BLaER1 treated with 17β-estradiol and CSF1 and Interleukin-3, amounts not matched to agents 10 nM and 100 nM (cell line): ENCODE measurements at regions not wholly inside any gene's neighbourhood (a gene's known extent, or its start where the extent isn't known, plus 50 kb on each side); places are given as distances from the start of the nearest gene placed in this dataset.

Source experiments
- H3K27ac ChIP-seq, 11 experiments: shearing (Covaris generic); formaldehyde crosslinking; 2 replicates each; pipeline ENCODE4 v1.8.1; 2022
- H3K27me3 ChIP-seq, 11 experiments: shearing (Covaris generic); formaldehyde crosslinking; 2 replicates each; pipeline ENCODE4 v1.8.1; 2022
- H3K36me3 ChIP-seq, 11 experiments: shearing (Covaris generic); formaldehyde crosslinking; 2 replicates each; pipeline ENCODE4 v1.8.1; 2022
- H3K4me1 ChIP-seq, 10 experiments: shearing (Covaris generic); formaldehyde crosslinking; 2 replicates each; pipeline ENCODE4 v1.8.1; 2022
- H3K4me2 ChIP-seq, 11 experiments: shearing (Covaris generic); formaldehyde crosslinking; 2 replicates each; pipeline ENCODE4 v1.8.1; 2022
- H3K4me3 ChIP-seq, 10 experiments: shearing (Covaris generic); formaldehyde crosslinking; 2 replicates each; pipeline ENCODE4 v1.8.1; 2022
- H3K9ac ChIP-seq, 11 experiments: shearing (Covaris generic); formaldehyde crosslinking; 2 replicates each; pipeline ENCODE4 v1.8.1; 2022
- H3K9me3 ChIP-seq, 11 experiments: shearing (Covaris generic); formaldehyde crosslinking; replicated peaks in 1 of 11; 2 replicates each; pipeline ENCODE4 v1.8.1; 2022
- H4K20me1 ChIP-seq, 11 experiments: shearing (Covaris generic); formaldehyde crosslinking; 2 replicates each; pipeline ENCODE4 v1.8.1; 2022
- Cebpa-rat ChIP-seq, 11 experiments: shearing (Covaris generic); IDR thresholded peaks; 2 replicates each; pipeline ENCODE4 v1.8.1; 2022

DNA sequence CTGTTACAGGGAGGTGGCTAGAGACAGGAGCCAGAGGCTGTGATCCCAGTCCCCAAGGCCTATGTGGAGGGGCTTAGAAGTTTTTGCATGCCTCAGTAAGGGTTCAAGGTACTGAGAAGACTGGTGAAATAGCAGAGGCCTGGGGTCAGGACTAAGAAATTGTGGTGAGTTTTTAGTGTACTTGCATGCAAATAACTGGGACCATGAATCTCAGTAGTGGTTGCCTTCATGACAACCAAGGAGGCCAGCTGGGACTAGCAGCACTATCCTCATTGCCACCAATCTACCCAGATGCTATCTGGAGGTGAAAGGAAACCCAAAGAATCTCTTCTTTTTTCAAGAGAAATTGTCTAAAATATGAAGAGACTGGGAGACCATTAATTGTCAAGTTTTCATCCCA is 395.1 kb downstream of the CETN3 start:
- Histone ChIP-seq H4K20me1 (no peaks in the 10 kb centered on the region), H3K36me3 (no peaks in the 10 kb centered on the region), H3K4me1 (peaks cover 0 to 31% (median 6%) of the 10 kb centered on the region in 10 experiments; a peak in 14 of 20 replicates), H3K27ac (no peak overlapping the region), H3K9me3 (no peaks in the 10 kb centered on the region), H3K4me2 (peak overlapping the region in 2 of 11 experiments; percentile 8 to 19; a peak in 1 of 22 replicates), H3K9ac (no peak overlapping the region), H3K27me3 (no peaks in the 10 kb centered on the region), H3K4me3 (no peak overlapping the region)
- no peak for TF ChIP-seq Cebpa-rat (IDR thresholded peaks at IDR 0.05)

GRCh38 chr5:90000351-90000750 is 409.2 kb downstream of the CETN3 start:
- Histone ChIP-seq H3K9me3 (no peaks in the 10 kb centered on the region), H3K27ac (no peak overlapping the region), H3K36me3 (no peaks in the 10 kb centered on the region), H3K4me2 (no peak overlapping the region), H4K20me1 (no peaks in the 10 kb centered on the region), H3K9ac (no peak overlapping the region), H3K4me1 (peaks cover 0 to 5% (median 0%) of the 10 kb centered on the region in 10 experiments; a peak in 1 of 20 replicates), H3K27me3 (no peaks in the 10 kb centered on the region), H3K4me3 (no peak overlapping the region)
- no peak for TF ChIP-seq Cebpa-rat (IDR thresholded peaks at IDR 0.05)

DNA sequence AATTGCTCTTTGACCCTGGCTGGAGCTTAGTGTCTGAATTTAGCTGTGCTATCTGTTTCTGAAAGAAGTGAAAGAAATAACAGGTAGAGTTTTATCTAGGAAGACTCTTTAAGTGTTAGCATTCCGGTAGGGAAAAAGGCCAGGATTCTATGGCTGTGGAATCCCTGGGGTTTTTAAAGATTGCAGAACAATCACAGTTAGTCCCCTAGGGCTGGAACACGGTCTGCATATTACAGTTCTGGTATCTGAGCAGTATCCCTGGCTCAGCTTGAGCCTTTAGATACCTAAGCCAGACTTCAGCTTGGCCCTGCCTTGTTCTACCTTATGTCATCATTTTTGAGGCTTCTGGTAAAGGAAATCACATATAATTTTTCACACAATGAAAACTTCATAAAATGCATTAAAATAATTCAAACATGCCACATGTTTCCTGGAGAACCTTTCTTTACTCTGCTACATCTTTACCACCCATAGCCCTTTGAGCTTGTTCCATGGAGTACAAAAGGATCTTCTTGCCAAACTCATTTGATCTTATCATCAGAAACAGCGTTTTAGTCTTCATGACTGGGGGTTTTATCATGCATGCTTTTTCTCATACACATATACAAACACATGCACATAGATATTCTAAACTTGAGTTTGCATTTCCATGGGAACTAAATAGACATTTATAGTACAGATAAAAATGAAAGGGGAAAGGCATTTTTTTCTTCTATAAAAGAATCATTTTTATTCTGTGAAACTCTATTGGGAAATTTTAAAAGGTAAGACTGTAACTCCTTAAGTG is 410.8 kb downstream of the CETN3 start:
- Histone ChIP-seq H4K20me1 (no peaks in the 10 kb centered on the region), H3K4me2 (no peak overlapping the region), H3K27me3 (no peaks in the 10 kb centered on the region), H3K4me1 (peaks cover 0 to 5% (median 0%) of the 10 kb centered on the region in 10 experiments; a peak in 1 of 20 replicates), H3K9ac (no peak overlapping the region), H3K4me3 (no peak overlapping the region), H3K27ac (no peak overlapping the region), H3K9me3 (no peaks in the 10 kb centered on the region), H3K36me3 (no peaks in the 10 kb centered on the region)
- TF ChIP-seq Cebpa-rat (IDR thresholded peaks at IDR 0.05), result no peak

DNA sequence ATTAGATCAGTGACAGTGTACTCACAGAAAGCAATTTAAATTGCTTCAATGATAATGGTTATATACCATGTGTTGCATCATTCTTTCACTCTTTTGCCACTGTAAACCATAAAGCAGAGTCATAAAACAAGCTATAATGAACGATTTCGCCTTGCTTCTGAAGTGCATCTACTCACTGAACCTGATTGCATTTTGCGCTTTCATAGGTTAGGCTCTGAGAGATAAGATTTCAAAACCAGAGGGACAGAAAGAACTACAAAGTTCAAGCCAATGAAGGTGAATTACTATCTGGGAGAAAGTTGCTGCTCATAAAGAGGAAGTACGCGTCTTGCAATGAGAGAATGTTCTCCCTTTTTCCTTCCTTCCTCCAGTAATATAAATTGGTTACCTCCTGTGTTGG is 412.7 kb downstream of the CETN3 start:
- H3K4me3 ChIP-seq, result no peak overlapping the region
- no peaks in the 10 kb centered on the region for H3K9me3 ChIP-seq

GRCh38 chr5:89996335-89996734 is 413.2 kb downstream of the CETN3 start:
- H3K4me1 ChIP-seq, result peaks cover 0 to 5% (median 0%) of the 10 kb centered on the region in 10 experiments; a peak in 1 of 20 replicates
- no peaks in the 10 kb centered on the region for H3K36me3 ChIP-seq
- no peak overlapping the region for H3K9ac ChIP-seq
- H3K27me3 ChIP-seq, result no peaks in the 10 kb centered on the region
- no peak overlapping the region for H3K4me2 ChIP-seq
- H3K27ac ChIP-seq, result no peak overlapping the region
- H4K20me1 ChIP-seq, result no peaks in the 10 kb centered on the region
- H3K4me3 ChIP-seq, result no peak overlapping the region
- TF ChIP-seq Cebpa-rat (IDR thresholded peaks at IDR 0.05), result no peak
- H3K9me3 ChIP-seq, result no peaks in the 10 kb centered on the region

More for the DNA sequence above, 412.7 kb downstream of the CETN3 start:
- Histone ChIP-seq H3K4me1 (peaks cover 0 to 5% (median 0%) of the 10 kb centered on the region in 10 experiments; a peak in 1 of 20 replicates), H3K27ac (no peak overlapping the region), H3K27me3 (no peaks in the 10 kb centered on the region), H3K9ac (no peak overlapping the region), H4K20me1 (no peaks in the 10 kb centered on the region), H3K4me2 (no peak overlapping the region), H3K36me3 (no peaks in the 10 kb centered on the region)
- TF ChIP-seq Cebpa-rat (IDR thresholded peaks at IDR 0.05), result no peak

DNA sequence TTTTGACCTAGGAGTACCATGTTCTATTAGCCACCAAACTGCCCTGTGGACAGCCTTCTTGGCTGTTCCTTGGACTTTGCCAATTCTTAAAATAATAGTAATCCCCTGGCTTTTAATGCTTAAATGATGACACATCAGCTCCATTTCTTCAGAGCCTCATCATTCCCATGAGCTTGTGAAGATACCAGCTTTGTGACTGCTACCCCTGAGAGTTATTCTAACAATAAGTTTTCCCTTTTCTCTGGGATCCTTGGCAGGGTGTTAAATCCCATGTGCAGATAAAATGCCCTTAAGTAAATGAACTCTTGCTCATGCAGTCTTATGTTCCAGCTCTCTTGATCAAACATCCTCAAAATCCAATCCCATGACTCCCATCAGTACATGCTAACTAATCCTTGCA is 415.3 kb downstream of the CETN3 start:
- Histone ChIP-seq H4K20me1 (no peaks in the 10 kb centered on the region), H3K4me2 (no peak overlapping the region), H3K9me3 (no peaks in the 10 kb centered on the region), H3K27me3 (no peaks in the 10 kb centered on the region), H3K4me3 (no peak overlapping the region), H3K36me3 (no peaks in the 10 kb centered on the region), H3K9ac (no peak overlapping the region), H3K27ac (no peak overlapping the region), H3K4me1 (peaks cover 0 to 12% (median 1%) of the 10 kb centered on the region in 10 experiments; a peak in 6 of 20 replicates)
- TF ChIP-seq Cebpa-rat (IDR thresholded peaks at IDR 0.05), result no peak

- H3K9me3 ChIP-seq, result no peaks in the 10 kb centered on the region
- TF ChIP-seq Cebpa-rat (IDR thresholded peaks at IDR 0.05), result no peak
- H3K9ac ChIP-seq, result no peak overlapping the region
- no peaks in the 10 kb centered on the region for H4K20me1 ChIP-seq
- H3K4me2 ChIP-seq, result no peak overlapping the region
- no peaks in the 10 kb centered on the region for H3K27me3 ChIP-seq
- H3K27ac ChIP-seq, result no peak overlapping the region
- H3K4me3 ChIP-seq, result no peak overlapping the region
- H3K36me3 ChIP-seq, result no peaks in the 10 kb centered on the region
- H3K4me1 ChIP-seq, result peaks cover 0 to 11% (median 2%) of the 10 kb centered on the region in 10 experiments; a peak in 7 of 20 replicates
Measured at GRCh38 chr5:89992201-89992600, 417.4 kb downstream of the CETN3 start.

DNA sequence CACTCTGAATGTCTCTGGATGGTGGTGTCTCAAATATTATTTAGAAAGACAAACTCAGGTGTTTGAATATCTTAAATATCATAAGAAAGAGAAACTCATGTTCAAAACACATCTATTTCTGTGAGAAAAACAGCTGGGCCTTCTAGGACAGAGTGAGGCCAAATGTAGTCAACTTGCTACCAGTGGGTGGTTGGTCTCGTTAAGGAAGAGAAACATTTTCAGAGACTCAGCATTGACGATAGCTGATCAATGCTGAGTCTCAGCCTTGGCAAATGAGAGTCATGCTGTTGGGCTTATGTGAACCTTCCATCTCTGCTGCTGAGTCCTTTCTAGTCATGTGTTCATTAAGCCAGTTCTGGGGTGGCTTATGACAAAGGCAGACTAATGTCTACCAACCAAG is 418.0 kb downstream of the CETN3 start:
- H3K27me3 ChIP-seq, result no peaks in the 10 kb centered on the region
- H3K9ac ChIP-seq, result no peak overlapping the region
- H3K4me3 ChIP-seq, result no peak overlapping the region
- H3K36me3 ChIP-seq, result no peaks in the 10 kb centered on the region
- H4K20me1 ChIP-seq, result no peaks in the 10 kb centered on the region
- H3K4me1 ChIP-seq, result peaks cover 0 to 9% (median 2%) of the 10 kb centered on the region in 10 experiments; a peak in 7 of 20 replicates
- no peaks in the 10 kb centered on the region for H3K9me3 ChIP-seq
- no peak overlapping the region for H3K4me2 ChIP-seq
- TF ChIP-seq Cebpa-rat (IDR thresholded peaks at IDR 0.05), result no peak
- H3K27ac ChIP-seq, result no peak overlapping the region

- no peaks in the 10 kb centered on the region for H3K27me3 ChIP-seq
- H3K4me2 ChIP-seq, result peak overlapping the region in 1 of 11 experiments; percentile 23; a peak in 3 of 22 replicates
- H3K4me3 ChIP-seq, result no peak overlapping the region
- no peak overlapping the region for H3K9ac ChIP-seq
- no peaks in the 10 kb centered on the region for H4K20me1 ChIP-seq
- TF ChIP-seq Cebpa-rat (IDR thresholded peaks at IDR 0.05), result no peak
- H3K4me1 ChIP-seq, result peaks cover 0 to 9% (median 2%) of the 10 kb centered on the region in 10 experiments; a peak in 7 of 20 replicates
- no peaks in the 10 kb centered on the region for H3K9me3 ChIP-seq
- no peak overlapping the region for H3K27ac ChIP-seq
- H3K36me3 ChIP-seq, result no peaks in the 10 kb centered on the region
Measured at GRCh38 chr5:89989776-89990175, 419.8 kb downstream of the CETN3 start.
